B cell (primary cell): ENCODE measurements at regions not wholly inside any gene's neighbourhood (a gene's known extent, or its start where the extent isn't known, plus 50 kb on each side); places are given as distances from the start of the nearest gene placed in this dataset.

Source experiments
- ATAC-seq: fragments of 200-7000 bp; cut with Tn5 transposase; one replicate; pipeline ENCODE4 v1.10.0; 2021; ENCODE audit warnings: low read depth, mild to moderate bottlenecking, moderate number of reproducible peaks, moderate library complexity
- CTCF ChIA-PET: fragments of 350-600 bp; sonication (Branson Sonifier 250); formaldehyde crosslinking; loops from one replicate; lab custom pipeline; 2021; ENCODE audit warnings: antibody characterized with exemption, inconsistent platforms; lab: Charles Lee
- POLR2A ChIA-PET: fragments of 350-600 bp; sonication (Branson Sonifier 250); formaldehyde crosslinking; loops from one replicate; lab custom pipeline; 2021; ENCODE audit warnings: antibody characterized with exemption; lab: Charles Lee
- DNase-seq: peaks from one replicate; pipeline ENCODE4 v3.0.0; 2013
- H2AFZ ChIP-seq: 2 replicates; pipeline ENCODE4 v1.6.1; 2012; ENCODE audit warnings: mild to moderate bottlenecking, low read depth, low read length; ENCODE audit not compliant: insufficient read depth, poor library complexity, severe bottlenecking
- H3K27ac ChIP-seq, 2 donors: 1 replicate in 1 of 2; 2 replicates in 1 of 2; pipeline ENCODE4 v1.5.1; 2012 to 2013; ENCODE audit warnings: low read length in 2 of 2, mild to moderate bottlenecking in 2 of 2, moderate library complexity in 1 of 2
- H3K27me3 ChIP-seq, 4 experiments: fragments of 200-600 bp in 1 of 4; sonication (generic) in 1 of 4; replicated peaks in 1 of 4; 1 replicate in 2 of 4; 2 replicates in 2 of 4; pipeline versions ENCODE4 v1.6.1 to v1.7.0; 2013 to 2016; ENCODE audit warnings: low read length in 3 of 4, mild to moderate bottlenecking in 2 of 4, mixed read lengths in 1 of 4, moderate library complexity in 1 of 4; ENCODE audit not compliant: insufficient read depth in 4 of 4, control insufficient read depth in 3 of 4; ENCODE audit errors: control extremely low read depth in 1 of 4
- H3K36me3 ChIP-seq, 2 experiments: replicated peaks in 1 of 2; 1 replicate in 1 of 2; 2 replicates in 1 of 2; pipeline versions ENCODE4 v1.6.1 to v1.7.1; 2013; ENCODE audit warnings: low read length in 1 of 2; ENCODE audit not compliant: insufficient read depth in 2 of 2, control insufficient read depth in 1 of 2; ENCODE audit errors: control extremely low read depth in 1 of 2, extremely low read depth in 1 of 2
- H3K4me1 ChIP-seq, 2 donors: fragments of 200-600 bp in 1 of 2; sonication (generic) in 1 of 2; 1 replicate in 1 of 2; 2 replicates in 1 of 2; pipeline versions ENCODE4 v1.5.1 to v1.6.1; 2013 to 2017; ENCODE audit warnings: low read length in 2 of 2; ENCODE audit not compliant: control insufficient read depth in 2 of 2, insufficient read depth in 2 of 2
- H3K4me2 ChIP-seq: replicated peaks from 2 replicates; pipeline ENCODE3; 2012; ENCODE audit warnings: mild to moderate bottlenecking, low read depth, low read length; ENCODE audit not compliant: poor library complexity, severe bottlenecking
- H3K4me3 ChIP-seq, 5 experiments: fragments of 200-600 bp in 1 of 5; sonication (generic) in 1 of 5; 1 replicate in 3 of 5; 2 replicates in 2 of 5; pipeline versions ENCODE4 v1.5.1 to v1.7.0; 2011 to 2016; ENCODE audit warnings: low read length in 4 of 5, mild to moderate bottlenecking in 4 of 5, low read depth in 2 of 5, control low read depth in 1 of 5, moderate library complexity in 1 of 5; ENCODE audit not compliant: insufficient read depth in 1 of 5; ENCODE audit errors: control extremely low read depth in 1 of 5, extremely low read depth in 1 of 5
- H3K79me2 ChIP-seq: fragments of 200-600 bp; sonication (generic); one replicate; pipeline ENCODE4 v1.6.0; 2016; ENCODE audit warnings: low read length; ENCODE audit not compliant: control insufficient read depth, insufficient read depth
- H3K9ac ChIP-seq: fragments of 200-600 bp; sonication (generic); 2 replicates; pipeline ENCODE4 v1.6.1; 2017; ENCODE audit warnings: mild to moderate bottlenecking, low read length, moderate library complexity
- H3K9me3 ChIP-seq, 3 donors: one replicate each; pipeline versions ENCODE4 v1.6.1 to v1.7.1; 2013; ENCODE audit warnings: low read length in 2 of 3; ENCODE audit not compliant: control insufficient read depth in 2 of 3, insufficient read depth in 1 of 3; ENCODE audit errors: control extremely low read depth in 1 of 3
- H4K20me1 ChIP-seq: 2 replicates; pipeline ENCODE4 v1.6.0; 2012; ENCODE audit warnings: mild to moderate bottlenecking, low read length; ENCODE audit not compliant: insufficient read depth, control insufficient read depth, poor library complexity, severe bottlenecking
- H3K27ac Mint-ChIP-seq: one replicate; pipeline ENCODE4 v1.8.0; 2021; ENCODE audit warnings: mixed read lengths
- H3K27me3 Mint-ChIP-seq: one replicate; pipeline ENCODE4 v1.8.0; 2021; ENCODE audit warnings: mixed read lengths
- H3K4me1 Mint-ChIP-seq: one replicate; pipeline ENCODE4 v1.8.0; 2021; ENCODE audit warnings: mixed read lengths
- H3K4me3 Mint-ChIP-seq: one replicate; pipeline ENCODE4 v1.8.0; 2021; ENCODE audit warnings: mixed read lengths
- H3K9me3 Mint-ChIP-seq: one replicate; pipeline ENCODE4 v1.8.0; 2022; ENCODE audit warnings: mixed read lengths; ENCODE audit not compliant: insufficient read depth
- CTCF ChIP-seq: fragments of 200-600 bp; IDR thresholded peaks from one replicate; pipeline ENCODE4 v1.8.0; 2022; ENCODE audit warnings: antibody characterized with exemption, mild to moderate bottlenecking
- EZH2 ChIP-seq: IDR thresholded peaks from 2 replicates; pipeline ENCODE4 v1.6.1; 2012; ENCODE audit warnings: borderline replicate concordance, low read depth, mild to moderate bottlenecking, moderate library complexity, low read length; ENCODE audit not compliant: insufficient read depth, poor library complexity, severe bottlenecking
- WGBS: methylation state at CpG from one replicate; pipeline ENCODE4 v1.1.5; 2013; ENCODE audit warnings: missing lambda C conversion rate; ENCODE audit not compliant: insufficient coverage; 5-methylcytosine and 5-hydroxymethylcytosine counted together
- intact Hi-C: fragments of 100-400 bp; cut with micrococcal nuclease; formaldehyde crosslinking; loops from one replicate; pipeline ENCODE4 v1.10.0; 2022

DNA sequence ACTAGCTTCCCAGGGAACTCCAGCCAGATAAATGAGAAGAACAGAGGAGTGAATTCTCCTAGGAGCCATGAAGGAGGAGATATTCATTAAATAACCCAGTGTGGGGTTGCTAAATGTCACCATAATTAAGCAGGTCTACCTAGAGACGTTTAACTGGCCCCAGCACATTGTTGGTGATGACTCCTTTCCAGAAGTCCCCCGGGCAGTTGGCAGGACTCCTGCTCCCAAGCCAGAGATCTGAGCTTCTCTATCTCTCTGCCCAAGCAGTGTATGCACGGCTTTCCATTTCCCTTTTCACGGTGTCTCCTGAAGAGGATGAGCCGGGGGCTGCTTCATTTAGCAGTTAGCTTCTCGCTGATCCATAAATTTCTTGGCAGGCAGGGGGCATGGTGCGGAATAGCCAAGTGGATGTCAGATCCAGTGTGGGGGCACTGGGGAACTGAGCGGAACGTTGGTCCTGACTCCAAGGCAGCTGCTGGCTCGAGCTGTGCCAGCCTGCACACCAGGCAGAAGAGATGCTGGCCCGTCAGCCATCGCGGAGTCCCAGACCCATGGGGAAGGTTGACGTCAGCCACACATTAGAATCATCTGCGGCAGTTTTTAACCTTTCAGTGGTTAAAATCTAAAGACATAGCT, 142.0 kb upstream of the NPY start:
- H3K4me1 Mint-ChIP-seq, result no peaks in the 10 kb centered on the region
- peaks cover 3% of the 10 kb centered on the region for H3K27me3 Mint-ChIP-seq
- H3K9me3 Mint-ChIP-seq, result no peaks in the 10 kb centered on the region
- WGBS, result 86% methylated on average over 13 of the region's 15 CpGs
- peaks cover 0 to 2% (median 0%) of the 10 kb centered on the region in 4 experiments for H3K27me3 ChIP-seq
- no peak for ATAC-seq
- no peaks in the 10 kb centered on the region for H3K36me3 ChIP-seq
- no peaks in the 10 kb centered on the region for H3K9me3 ChIP-seq
- no peak overlapping the region for H3K4me3 ChIP-seq
- ChIA-PET POLR2A (no interaction called here), CTCF (no interaction called here)
- no peak overlapping the region for H3K4me2 ChIP-seq
- H4K20me1 ChIP-seq, result no peaks in the 10 kb centered on the region
- H3K9ac ChIP-seq, result no peak overlapping the region
- no peak overlapping the region for H3K4me3 Mint-ChIP-seq
- TF ChIP-seq EZH2 (no peak), CTCF (no peak)
- no peaks in the 10 kb centered on the region for H3K4me1 ChIP-seq
- intact Hi-C loops, result no loop called here
- no peak for DNase-seq
- no peaks in the 10 kb centered on the region for H3K79me2 ChIP-seq
- no peak overlapping the region for H3K27ac ChIP-seq
- H3K27ac Mint-ChIP-seq, result no peak overlapping the region
- H2AFZ ChIP-seq, result no peak overlapping the region

DNA sequence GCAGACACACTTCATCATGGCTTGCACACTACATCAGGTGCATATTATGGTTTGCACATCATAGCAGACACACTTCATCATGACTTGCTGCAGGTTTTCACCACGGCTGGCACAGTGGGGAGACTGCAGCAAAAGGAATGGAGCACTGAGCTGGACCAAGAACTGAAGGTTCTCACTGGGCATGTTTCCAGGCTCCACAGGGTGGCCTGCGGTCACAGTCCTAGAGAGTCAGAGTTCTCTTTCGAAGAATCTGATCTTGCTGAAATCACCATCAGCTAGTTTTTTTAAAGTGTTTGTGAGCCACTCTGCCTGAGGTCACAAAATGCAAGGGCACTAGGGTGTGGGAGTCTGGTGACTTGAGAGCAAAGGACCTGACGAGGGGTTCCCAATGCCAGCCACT, 140.4 kb upstream of the NPY start:
- H3K79me2 ChIP-seq, result no peaks in the 10 kb centered on the region
- Mint-ChIP-seq H3K4me3 (no peak overlapping the region), H3K9me3 (no peaks in the 10 kb centered on the region), H3K27me3 (peaks cover 3% of the 10 kb centered on the region), H3K27ac (no peak overlapping the region), H3K4me1 (no peaks in the 10 kb centered on the region)
- intact Hi-C loops, result no loop called here
- H3K36me3 ChIP-seq, result no peaks in the 10 kb centered on the region
- H3K4me2 ChIP-seq, result no peak overlapping the region
- no peak for TF ChIP-seq CTCF
- no peak for TF ChIP-seq EZH2
- H3K4me1 ChIP-seq, result no peaks in the 10 kb centered on the region
- 90% methylated on average over 3 of the region's 4 CpGs for WGBS
- no peaks in the 10 kb centered on the region for H4K20me1 ChIP-seq
- H3K27me3 ChIP-seq, result peaks cover 0 to 2% (median 0%) of the 10 kb centered on the region in 4 experiments
- H3K4me3 ChIP-seq, result no peak overlapping the region
- DNase-seq (no peak), ATAC-seq (no peak)
- CTCF ChIA-PET, result no interaction called here
- H3K9ac ChIP-seq, result no peak overlapping the region
- POLR2A ChIA-PET, result no interaction called here
- no peaks in the 10 kb centered on the region for H3K9me3 ChIP-seq
- H2AFZ ChIP-seq, result no peak overlapping the region
- no peak overlapping the region for H3K27ac ChIP-seq
